Immature natural killer cell (primary cell): ENCODE measurements at regions not wholly inside any gene's neighbourhood (a gene's known extent, or its start where the extent isn't known, plus 50 kb on each side); places are given as distances from the start of the nearest gene placed in this dataset.
"Not testable (repeated sequence)": the region's sequence is repeated elsewhere in the genome, so short reads cannot be mapped to it uniquely, and the experiment has no call there.

Experiments used
- DNase-seq, 3 donors: peaks; one replicate each; pipeline ENCODE4 v3.0.0; 2022; ENCODE audit warnings: mixed read lengths in 1 of 3
- H3K27ac Mint-ChIP-seq, 6 donors: one replicate each; pipeline ENCODE4 v1.8.0; 2020; ENCODE audit warnings: mixed read lengths in 6 of 6, mild to moderate bottlenecking in 5 of 6, inconsistent platforms in 4 of 6, moderate library complexity in 3 of 6
- H3K27me3 Mint-ChIP-seq, 3 donors: one replicate each; pipeline ENCODE4 v1.8.0; 2020 to 2021; ENCODE audit warnings: low read depth in 3 of 3, mild to moderate bottlenecking in 3 of 3, mixed read lengths in 3 of 3, moderate library complexity in 3 of 3, inconsistent platforms in 1 of 3
- H3K36me3 Mint-ChIP-seq, 3 donors: one replicate each; pipeline ENCODE4 v1.8.0; 2020; ENCODE audit warnings: mixed read lengths in 3 of 3, inconsistent platforms in 2 of 3, mild to moderate bottlenecking in 2 of 3
- H3K4me1 Mint-ChIP-seq, 2 donors: one replicate each; pipeline ENCODE4 v1.8.0; 2020; ENCODE audit warnings: inconsistent platforms in 2 of 2, mild to moderate bottlenecking in 2 of 2, mixed read lengths in 2 of 2, moderate library complexity in 1 of 2
- H3K4me3 Mint-ChIP-seq, 5 donors: one replicate each; pipeline ENCODE4 v1.8.0; 2020; ENCODE audit warnings: mild to moderate bottlenecking in 5 of 5, mixed read lengths in 5 of 5, inconsistent platforms in 3 of 5, moderate library complexity in 3 of 5
- H3K9me3 Mint-ChIP-seq, 6 donors: one replicate each; pipeline ENCODE4 v1.8.0; 2020; ENCODE audit warnings: mild to moderate bottlenecking in 6 of 6, mixed read lengths in 6 of 6, inconsistent platforms in 4 of 6, moderate library complexity in 3 of 6

GRCh38 chr20:52318651-52319050 is 127.1 kb upstream of the ZFP64 start:
- Mint-ChIP-seq H3K4me1 (no peaks in the 10 kb centered on the region), H3K4me3 (no peak overlapping the region), H3K27me3 (peaks cover under 1 to 10% (median 4%) of the 10 kb centered on the region in 3 donors), H3K27ac (no peak overlapping the region), H3K36me3 (no peaks in the 10 kb centered on the region), H3K9me3 (no peaks in the 10 kb centered on the region)
- DNase-seq, result no peak

GRCh38 chr20:52313341-52313963 is 121.9 kb upstream of the ZFP64 start:
- H3K4me3 Mint-ChIP-seq, result no peak overlapping the region
- H3K27me3 Mint-ChIP-seq, result peaks cover 4 to 14% (median 4%) of the 10 kb centered on the region in 3 donors
- no peaks in the 10 kb centered on the region for H3K4me1 Mint-ChIP-seq
- no peak for DNase-seq
- no peak overlapping the region for H3K27ac Mint-ChIP-seq
- no peaks in the 10 kb centered on the region for H3K9me3 Mint-ChIP-seq
- no peaks in the 10 kb centered on the region for H3K36me3 Mint-ChIP-seq

DNA sequence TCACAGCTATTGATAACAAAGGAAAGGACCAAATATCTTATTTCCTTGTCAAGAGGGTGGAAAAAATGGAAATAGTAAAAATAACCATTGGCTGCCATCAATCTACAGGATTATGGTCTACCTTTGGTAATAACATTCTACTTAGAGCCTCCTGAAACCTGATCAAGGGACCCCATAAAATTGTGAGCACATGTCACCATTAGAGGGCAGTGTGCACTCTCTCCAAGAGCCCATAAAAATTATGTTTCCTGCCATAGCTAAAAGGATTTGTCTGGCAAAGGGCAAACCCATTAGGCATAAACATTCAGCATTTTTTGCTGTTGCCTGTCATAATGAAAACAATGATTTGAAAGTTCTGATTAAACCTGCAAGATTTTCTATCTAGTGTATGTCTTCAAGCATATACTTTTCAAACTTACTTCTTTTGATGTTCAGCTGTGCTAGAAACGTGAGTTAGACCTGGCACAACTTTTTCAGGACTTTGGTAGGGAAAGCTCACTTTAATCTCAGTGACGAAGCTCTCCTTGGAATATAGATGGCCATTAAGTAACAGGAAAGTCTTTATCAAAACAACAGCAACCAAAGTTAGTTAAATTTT is 120.7 kb upstream of the ZFP64 start:
- H3K9me3 Mint-ChIP-seq, result no peaks in the 10 kb centered on the region
- no peak overlapping the region for H3K4me3 Mint-ChIP-seq
- no peaks in the 10 kb centered on the region for H3K36me3 Mint-ChIP-seq
- H3K27me3 Mint-ChIP-seq, result peaks cover 2 to 11% (median 4%) of the 10 kb centered on the region in 3 donors
- H3K4me1 Mint-ChIP-seq, result no peaks in the 10 kb centered on the region
- H3K27ac Mint-ChIP-seq, result no peak overlapping the region
- peak; percentile 9 to 35 (median 18) for DNase-seq

DNA sequence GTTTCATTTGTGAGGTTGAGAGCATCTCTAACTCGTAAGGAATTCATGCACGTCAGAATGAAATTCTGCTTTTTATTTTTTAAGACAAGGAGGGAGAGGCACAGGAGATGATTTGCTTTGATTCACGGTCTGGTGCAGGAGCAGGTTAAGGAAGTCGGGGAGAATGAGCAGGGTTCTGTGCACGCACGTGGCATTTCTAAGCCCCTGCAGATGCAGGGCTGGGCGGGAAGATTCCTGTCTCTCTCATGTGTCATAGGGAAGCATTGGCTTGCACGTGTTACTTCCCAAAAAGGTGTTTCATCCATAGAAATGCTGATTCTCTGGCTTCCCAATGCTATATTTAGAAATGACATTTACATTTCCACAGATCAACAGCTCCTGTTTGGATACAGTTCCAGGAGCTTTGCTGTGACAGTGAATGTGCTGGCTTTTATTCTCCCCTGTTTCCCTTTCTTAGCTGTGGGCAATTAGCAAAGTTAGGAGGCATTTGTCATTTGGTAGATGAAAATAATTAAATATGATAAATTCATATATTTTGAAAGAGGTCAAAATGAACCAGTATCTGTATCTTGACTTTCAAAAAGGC is 119.7 kb upstream of the ZFP64 start:
- Mint-ChIP-seq H3K4me1 (no peaks in the 10 kb centered on the region), H3K27ac (no peak overlapping the region), H3K4me3 (no peak overlapping the region), H3K36me3 (no peaks in the 10 kb centered on the region), H3K9me3 (no peaks in the 10 kb centered on the region), H3K27me3 (peaks cover 0 to 11% (median 4%) of the 10 kb centered on the region in 3 donors)
- no peak for DNase-seq

GRCh38 chr20:52309181-52309580 is 117.6 kb upstream of the ZFP64 start:
- no peak for DNase-seq
- Mint-ChIP-seq H3K4me3 (no peak overlapping the region), H3K27ac (no peak overlapping the region), H3K36me3 (no peaks in the 10 kb centered on the region), H3K9me3 (no peaks in the 10 kb centered on the region), H3K4me1 (peaks cover 0 to 2% of the 10 kb centered on the region in 2 donors), H3K27me3 (peaks cover 0 to 8% (median 4%) of the 10 kb centered on the region in 3 donors)

DNA sequence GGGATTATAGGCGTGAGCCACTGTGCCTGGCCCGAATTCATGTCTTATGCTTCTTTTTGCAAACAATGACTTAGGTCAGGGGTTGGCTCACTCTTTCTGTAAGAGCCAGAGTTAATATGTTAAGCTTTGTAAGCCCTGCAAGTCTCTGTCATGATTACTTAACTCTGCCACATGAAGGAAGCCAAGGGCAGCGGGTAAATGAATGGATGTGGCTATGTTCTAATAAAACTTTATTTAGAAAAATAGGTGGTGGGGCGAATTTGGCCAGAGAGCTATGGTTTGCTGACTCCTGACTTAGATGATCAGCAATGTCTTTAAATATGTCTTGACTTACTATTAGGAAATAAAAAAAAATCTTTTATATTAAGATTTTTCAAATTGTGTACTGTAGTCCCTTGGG is 114.9 kb upstream of the ZFP64 start:
- Mint-ChIP-seq H3K4me1 (peaks cover 0 to 2% of the 10 kb centered on the region in 2 donors), H3K9me3 (no peaks in the 10 kb centered on the region), H3K27me3 (peaks cover 0 to 17% (median 3%) of the 10 kb centered on the region in 3 donors), H3K27ac (no peak overlapping the region), H3K36me3 (no peaks in the 10 kb centered on the region), H3K4me3 (no peak overlapping the region)
- no peak for DNase-seq

DNA sequence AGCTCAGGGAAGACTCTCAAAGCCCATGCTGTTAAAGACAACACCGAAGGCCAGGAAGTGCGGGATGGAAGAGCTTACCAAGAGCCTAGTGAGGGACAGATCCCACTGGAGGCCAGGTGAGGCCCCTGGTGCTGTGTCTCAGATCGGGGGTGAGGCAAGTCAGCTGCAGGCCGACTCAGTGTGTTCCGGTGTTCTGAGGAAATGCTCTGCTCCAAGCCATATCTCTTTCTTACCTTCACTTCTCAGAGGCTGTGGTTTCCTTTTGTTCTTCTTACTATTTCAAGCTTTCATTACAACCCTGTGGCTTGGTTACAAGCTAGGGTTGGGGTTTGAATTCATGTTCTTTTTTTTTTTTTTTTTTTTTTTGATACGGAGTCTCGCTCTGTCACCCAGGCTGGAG is 114.3 kb upstream of the ZFP64 start:
- H3K36me3 Mint-ChIP-seq, result no peaks in the 10 kb centered on the region
- H3K4me3 Mint-ChIP-seq, result no peak overlapping the region
- DNase-seq, result no peak
- peaks cover 0 to 2% of the 10 kb centered on the region in 2 donors for H3K4me1 Mint-ChIP-seq
- no peak overlapping the region for H3K27ac Mint-ChIP-seq
- H3K9me3 Mint-ChIP-seq, result no peaks in the 10 kb centered on the region
- peaks cover 0 to 18% (median 3%) of the 10 kb centered on the region in 3 donors for H3K27me3 Mint-ChIP-seq

GRCh38 chr20:52305024-52305645 is 113.6 kb upstream of the ZFP64 start:
- Mint-ChIP-seq H3K27ac (no peak overlapping the region), H3K36me3 (no peaks in the 10 kb centered on the region), H3K4me3 (no peak overlapping the region), H3K27me3 (peaks cover 0 to 22% (median 3%) of the 10 kb centered on the region in 3 donors), H3K9me3 (no peaks in the 10 kb centered on the region), H3K4me1 (peaks cover 0 to 2% of the 10 kb centered on the region in 2 donors)
- no peak for DNase-seq

- no peak overlapping the region for H3K27ac Mint-ChIP-seq
- no peak overlapping the region for H3K4me3 Mint-ChIP-seq
- no peaks in the 10 kb centered on the region for H3K9me3 Mint-ChIP-seq
- no peak for DNase-seq
- peaks cover 0 to 2% of the 10 kb centered on the region in 2 donors for H3K4me1 Mint-ChIP-seq
- peaks cover 0 to 18% (median 3%) of the 10 kb centered on the region in 3 donors for H3K27me3 Mint-ChIP-seq
- no peaks in the 10 kb centered on the region for H3K36me3 Mint-ChIP-seq
These were observed 111.8 kb upstream of the ZFP64 start for GRCh38 chr20:52303281-52303950.

DNA sequence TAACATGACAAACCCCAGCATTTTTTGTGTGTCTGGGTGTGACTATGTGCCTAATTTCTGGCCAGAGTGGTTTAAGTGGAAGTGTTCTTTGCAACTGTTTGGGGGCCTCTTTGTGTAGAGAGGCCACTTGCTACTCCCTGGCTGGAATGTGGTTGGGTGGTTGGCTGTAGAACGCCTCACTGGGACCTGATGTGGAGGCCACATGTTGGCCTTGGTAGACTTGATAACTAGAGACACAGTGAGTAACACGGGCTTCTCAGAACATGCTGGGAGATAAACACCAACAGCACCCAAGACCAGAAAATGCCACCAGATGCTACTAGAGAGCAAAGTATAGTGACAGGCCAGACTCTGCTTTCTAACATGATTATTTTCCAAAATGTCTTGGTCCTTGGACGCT is 111.2 kb upstream of the ZFP64 start:
- H3K4me3 Mint-ChIP-seq, result no peak overlapping the region
- H3K9me3 Mint-ChIP-seq, result no peaks in the 10 kb centered on the region
- peaks cover 0 to 18% (median 3%) of the 10 kb centered on the region in 3 donors for H3K27me3 Mint-ChIP-seq
- no peaks in the 10 kb centered on the region for H3K36me3 Mint-ChIP-seq
- H3K4me1 Mint-ChIP-seq, result peaks cover 0 to 2% of the 10 kb centered on the region in 2 donors
- DNase-seq, result no peak
- H3K27ac Mint-ChIP-seq, result no peak overlapping the region

DNA sequence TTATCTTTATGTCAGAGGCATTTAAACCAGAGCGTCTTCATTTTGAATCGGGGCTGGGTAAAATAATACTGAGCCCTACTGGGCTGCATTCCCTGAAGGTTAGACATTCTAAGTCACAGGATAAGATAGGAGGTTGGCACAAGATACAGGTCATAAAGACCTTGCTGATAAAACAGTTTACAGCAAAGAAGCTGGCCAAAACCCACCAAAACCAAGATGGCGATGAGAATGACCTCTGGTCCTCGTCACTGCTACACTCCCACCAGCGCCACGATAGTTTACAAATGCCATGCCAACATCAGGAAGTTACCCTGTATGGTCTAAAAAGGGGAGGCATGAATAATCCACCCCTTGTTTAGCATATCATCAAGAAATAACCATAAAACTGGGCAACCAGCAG is 110.5 kb upstream of the ZFP64 start:
- not testable (repeated sequence) for H3K36me3 Mint-ChIP-seq, H3K4me3 Mint-ChIP-seq, DNase-seq, H3K9me3 Mint-ChIP-seq, H3K4me1 Mint-ChIP-seq, H3K27ac Mint-ChIP-seq
- peaks cover 0 to 18% (median 4%) of the 10 kb centered on the region in 3 donors for H3K27me3 Mint-ChIP-seq

- no peak overlapping the region for H3K4me3 Mint-ChIP-seq
- no peak for DNase-seq
These were observed 104.0 kb upstream of the ZFP64 start for GRCh38 chr20:52295556-52295955.

GRCh38 chr20:52294106-52294628 is 102.6 kb upstream of the ZFP64 start:
- Mint-ChIP-seq H3K27me3 (peaks cover 3 to 7% (median 4%) of the 10 kb centered on the region in 3 donors), H3K27ac (no peak overlapping the region), H3K4me3 (no peak overlapping the region), H3K9me3 (no peaks in the 10 kb centered on the region), H3K4me1 (no peaks in the 10 kb centered on the region), H3K36me3 (no peaks in the 10 kb centered on the region)
- DNase-seq, result no peak

More at GRCh38 chr20:52295556-52295955, 104.0 kb upstream of the ZFP64 start:
- Mint-ChIP-seq H3K36me3 (no peaks in the 10 kb centered on the region), H3K4me1 (no peaks in the 10 kb centered on the region), H3K9me3 (no peaks in the 10 kb centered on the region), H3K27ac (no peak overlapping the region), H3K27me3 (peaks cover 3 to 11% (median 4%) of the 10 kb centered on the region in 3 donors)
